ENCODE measurements at regions not wholly inside any gene's neighbourhood (a gene's known extent, or its start where the extent isn't known, plus 50 kb on each side); places are given as distances from the start of the nearest gene placed in this dataset.

GRCh38 chr4:147332091-147332490 lies 148.8 kb upstream of the EDNRA start:
- Mint-ChIP-seq H3K27me3 (ENCODE audit: low read depth) (no peaks in the 10 kb centered on the region), H3K4me3 (ENCODE audit: low read depth) (no peak overlapping the region), H3K4me1 (ENCODE audit: low read depth) (no peaks in the 10 kb centered on the region), H3K27ac (no peak overlapping the region), H3K36me3 (ENCODE audit: low read depth) (no peaks in the 10 kb centered on the region), H3K9me3 (no peaks in the 10 kb centered on the region)
- intact Hi-C loops (cut with micrococcal nuclease), result no loop called here
- no peak for DNase-seq (ENCODE audit: low spot score)

- H3K4me3 Mint-ChIP-seq (ENCODE audit: low read depth), result no peak overlapping the region
- H3K27ac Mint-ChIP-seq, result no peak overlapping the region
- H3K27me3 Mint-ChIP-seq (ENCODE audit: low read depth), result no peaks in the 10 kb centered on the region
- no peaks in the 10 kb centered on the region for H3K4me1 Mint-ChIP-seq (ENCODE audit: low read depth)
- intact Hi-C loops (cut with micrococcal nuclease), result no loop called here
- no peak for DNase-seq (ENCODE audit: low spot score)
- no peaks in the 10 kb centered on the region for H3K36me3 Mint-ChIP-seq (ENCODE audit: low read depth)
- H3K9me3 Mint-ChIP-seq, result no peaks in the 10 kb centered on the region
Measured at GRCh38 chr4:147334478-147334877, 146.4 kb upstream of the EDNRA start.

GRCh38 chr4:147335183-147335582 lies 145.7 kb upstream of the EDNRA start:
- intact Hi-C loops (cut with micrococcal nuclease), result no loop called here
- no peak for DNase-seq (ENCODE audit: low spot score)
- no peaks in the 10 kb centered on the region for H3K36me3 Mint-ChIP-seq (ENCODE audit: low read depth)
- no peak overlapping the region for H3K27ac Mint-ChIP-seq
- no peaks in the 10 kb centered on the region for H3K27me3 Mint-ChIP-seq (ENCODE audit: low read depth)
- H3K4me3 Mint-ChIP-seq (ENCODE audit: low read depth), result no peak overlapping the region
- no peaks in the 10 kb centered on the region for H3K4me1 Mint-ChIP-seq (ENCODE audit: low read depth)
- no peaks in the 10 kb centered on the region for H3K9me3 Mint-ChIP-seq

GRCh38 chr4:147336252-147336651 lies 144.6 kb upstream of the EDNRA start:
- H3K27ac Mint-ChIP-seq, result no peak overlapping the region
- intact Hi-C loops (cut with micrococcal nuclease), result no loop called here
- no peaks in the 10 kb centered on the region for H3K9me3 Mint-ChIP-seq
- no peaks in the 10 kb centered on the region for H3K27me3 Mint-ChIP-seq (ENCODE audit: low read depth)
- no peak for DNase-seq (ENCODE audit: low spot score)
- H3K4me3 Mint-ChIP-seq (ENCODE audit: low read depth), result no peak overlapping the region
- no peaks in the 10 kb centered on the region for H3K4me1 Mint-ChIP-seq (ENCODE audit: low read depth)
- no peaks in the 10 kb centered on the region for H3K36me3 Mint-ChIP-seq (ENCODE audit: low read depth)

- Mint-ChIP-seq H3K4me1 (ENCODE audit: low read depth) (no peaks in the 10 kb centered on the region), H3K9me3 (no peaks in the 10 kb centered on the region), H3K27ac (no peak overlapping the region), H3K4me3 (ENCODE audit: low read depth) (no peak overlapping the region), H3K36me3 (ENCODE audit: low read depth) (no peaks in the 10 kb centered on the region), H3K27me3 (ENCODE audit: low read depth) (no peaks in the 10 kb centered on the region)
- intact Hi-C loops (cut with micrococcal nuclease), result no loop called here
- no peak for DNase-seq (ENCODE audit: low spot score)
Measured at GRCh38 chr4:147339100-147339499, 141.8 kb upstream of the EDNRA start.

GRCh38 chr4:147340111-147340510 lies 140.8 kb upstream of the EDNRA start:
- Mint-ChIP-seq H3K4me1 (ENCODE audit: low read depth) (no peaks in the 10 kb centered on the region), H3K36me3 (ENCODE audit: low read depth) (no peaks in the 10 kb centered on the region), H3K9me3 (no peaks in the 10 kb centered on the region), H3K4me3 (ENCODE audit: low read depth) (no peak overlapping the region), H3K27me3 (ENCODE audit: low read depth) (no peaks in the 10 kb centered on the region), H3K27ac (no peak overlapping the region)
- no peak for DNase-seq (ENCODE audit: low spot score)
- intact Hi-C loops (cut with micrococcal nuclease), result no loop called here

GRCh38 chr4:147340591-147341120 lies 140.2 kb upstream of the EDNRA start:
- Mint-ChIP-seq H3K9me3 (no peaks in the 10 kb centered on the region), H3K4me3 (ENCODE audit: low read depth) (no peak overlapping the region), H3K27ac (no peak overlapping the region), H3K36me3 (ENCODE audit: low read depth) (no peaks in the 10 kb centered on the region), H3K27me3 (ENCODE audit: low read depth) (no peaks in the 10 kb centered on the region), H3K4me1 (ENCODE audit: low read depth) (no peaks in the 10 kb centered on the region)
- DNase-seq (ENCODE audit: low spot score), result no peak
- intact Hi-C loops (cut with micrococcal nuclease), result no loop called here

GRCh38 chr4:147343692-147344091 lies 137.2 kb upstream of the EDNRA start:
- Mint-ChIP-seq H3K36me3 (ENCODE audit: low read depth) (no peaks in the 10 kb centered on the region), H3K27me3 (ENCODE audit: low read depth) (no peaks in the 10 kb centered on the region), H3K4me3 (ENCODE audit: low read depth) (no peak overlapping the region), H3K27ac (no peak overlapping the region), H3K9me3 (no peaks in the 10 kb centered on the region), H3K4me1 (ENCODE audit: low read depth) (no peaks in the 10 kb centered on the region)
- intact Hi-C loops (cut with micrococcal nuclease), result no loop called here
- DNase-seq (ENCODE audit: low spot score), result no peak

- no peak overlapping the region for H3K4me3 Mint-ChIP-seq (ENCODE audit: low read depth)
- intact Hi-C loops (cut with micrococcal nuclease), result no loop called here
- no peaks in the 10 kb centered on the region for H3K4me1 Mint-ChIP-seq (ENCODE audit: low read depth)
- H3K27ac Mint-ChIP-seq, result no peak overlapping the region
- H3K36me3 Mint-ChIP-seq (ENCODE audit: low read depth), result no peaks in the 10 kb centered on the region
- no peaks in the 10 kb centered on the region for H3K27me3 Mint-ChIP-seq (ENCODE audit: low read depth)
- no peak for DNase-seq (ENCODE audit: low spot score)
- no peaks in the 10 kb centered on the region for H3K9me3 Mint-ChIP-seq
Measured at GRCh38 chr4:147345662-147346061, 135.2 kb upstream of the EDNRA start.

- Mint-ChIP-seq H3K4me1 (ENCODE audit: low read depth) (no peaks in the 10 kb centered on the region), H3K36me3 (ENCODE audit: low read depth) (no peaks in the 10 kb centered on the region), H3K27me3 (ENCODE audit: low read depth) (no peaks in the 10 kb centered on the region), H3K9me3 (no peaks in the 10 kb centered on the region), H3K4me3 (ENCODE audit: low read depth) (no peak overlapping the region), H3K27ac (no peak overlapping the region)
- no peak for DNase-seq (ENCODE audit: low spot score)
- intact Hi-C loops (cut with micrococcal nuclease), result no loop called here
Measured at GRCh38 chr4:147347217-147347616, 133.7 kb upstream of the EDNRA start.

GRCh38 chr4:147349193-147349592 lies 131.7 kb upstream of the EDNRA start:
- Mint-ChIP-seq H3K27me3 (ENCODE audit: low read depth) (no peaks in the 10 kb centered on the region), H3K9me3 (no peaks in the 10 kb centered on the region), H3K27ac (no peak overlapping the region), H3K4me1 (ENCODE audit: low read depth) (no peaks in the 10 kb centered on the region), H3K36me3 (ENCODE audit: low read depth) (no peaks in the 10 kb centered on the region), H3K4me3 (ENCODE audit: low read depth) (no peak overlapping the region)
- intact Hi-C loops (cut with micrococcal nuclease), result no loop called here
- no peak for DNase-seq (ENCODE audit: low spot score)

GRCh38 chr4:147351083-147351787 lies 129.7 kb upstream of the EDNRA start:
- Mint-ChIP-seq H3K4me3 (ENCODE audit: low read depth) (no peak overlapping the region), H3K4me1 (ENCODE audit: low read depth) (no peaks in the 10 kb centered on the region), H3K27me3 (ENCODE audit: low read depth) (no peaks in the 10 kb centered on the region), H3K27ac (no peak overlapping the region), H3K36me3 (ENCODE audit: low read depth) (no peaks in the 10 kb centered on the region), H3K9me3 (no peaks in the 10 kb centered on the region)
- intact Hi-C loops (cut with micrococcal nuclease), result no loop called here
- DNase-seq (ENCODE audit: low spot score), result no peak

GRCh38 chr4:147354237-147354636 lies 126.7 kb upstream of the EDNRA start:
- intact Hi-C loops (cut with micrococcal nuclease), result no loop called here
- Mint-ChIP-seq H3K27ac (no peak overlapping the region), H3K4me1 (ENCODE audit: low read depth) (no peaks in the 10 kb centered on the region), H3K9me3 (no peaks in the 10 kb centered on the region), H3K36me3 (ENCODE audit: low read depth) (no peaks in the 10 kb centered on the region), H3K4me3 (ENCODE audit: low read depth) (no peak overlapping the region), H3K27me3 (ENCODE audit: low read depth) (no peaks in the 10 kb centered on the region)
- no peak for DNase-seq (ENCODE audit: low spot score)
